HEK293T (cell line): ENCODE measurements at regions not wholly inside any gene's neighbourhood (a gene's known extent, or its start where the extent isn't known, plus 50 kb on each side); places are given as distances from the start of the nearest gene placed in this dataset.

Experiments
- CTCF ChIA-PET: fragments of 350-600 bp; formaldehyde crosslinking; extraction: SDS; loops from one replicate; lab custom pipeline; 2021; ENCODE audit warnings: antibody characterized with exemption, inconsistent platforms; lab: Yijun Ruan, JAX
- POLR2A ChIA-PET: fragments of 350-600 bp; formaldehyde crosslinking; extraction: SDS; loops from one replicate; lab custom pipeline; 2020; ENCODE audit warnings: antibody characterized with exemption, inconsistent platforms; lab: Yijun Ruan, JAX
- DNase-seq: peaks from one replicate; pipeline ENCODE4 v3.0.0; 2012; ENCODE audit warnings: mixed read lengths; ENCODE audit errors: extremely low spot score
- ARNT ChIP-seq: fragments of 450-650 bp; IDR thresholded peaks from 2 replicates; pipeline ENCODE4 v1.6.1; 2017; ENCODE audit warnings: mild to moderate bottlenecking
- BHLHE40 ChIP-seq: fragments of 450-650 bp; IDR thresholded peaks from 2 replicates; pipeline ENCODE4 v1.6.1; 2016; ENCODE audit warnings: mild to moderate bottlenecking, moderate library complexity, borderline replicate concordance
- CTBP1 ChIP-seq: fragments of 450-650 bp; IDR thresholded peaks from 2 replicates; pipeline ENCODE4 v1.6.1; 2016; ENCODE audit warnings: borderline replicate concordance
- ELF4 ChIP-seq: fragments of 450-650 bp; IDR thresholded peaks from 2 replicates; pipeline ENCODE4 v1.6.1; 2017; ENCODE audit warnings: antibody characterized with exemption
- FOXA1 ChIP-seq: fragments of 450-650 bp; IDR thresholded peaks from 2 replicates; pipeline ENCODE4 v1.6.1; 2016; ENCODE audit warnings: mild to moderate bottlenecking
- FOXK2 ChIP-seq: fragments of 450-650 bp; IDR thresholded peaks from 2 replicates; pipeline ENCODE4 v1.6.1; 2016; ENCODE audit warnings: mild to moderate bottlenecking
- FOXM1 ChIP-seq: fragments of 450-650 bp; IDR thresholded peaks from 2 replicates; pipeline ENCODE4 v1.6.1; 2017; ENCODE audit warnings: mild to moderate bottlenecking, borderline replicate concordance
- HDGF ChIP-seq: fragments of 450-650 bp; IDR thresholded peaks from 2 replicates; pipeline ENCODE4 v1.6.1; 2017; ENCODE audit warnings: antibody characterized with exemption, borderline replicate concordance
- L3MBTL2 ChIP-seq: fragments of 450-650 bp; conservative IDR thresholded peaks from 2 replicates; pipeline ENCODE4 v1.6.1; 2016; ENCODE audit warnings: mild to moderate bottlenecking
- LEF1 ChIP-seq: fragments of 450-650 bp; IDR thresholded peaks from 2 replicates; pipeline ENCODE4 v1.6.1; 2017; ENCODE audit warnings: mild to moderate bottlenecking, borderline replicate concordance
- NFRKB ChIP-seq: fragments of 450-650 bp; IDR thresholded peaks from 2 replicates; pipeline ENCODE4 v1.6.1; 2016; ENCODE audit warnings: mild to moderate bottlenecking, moderate library complexity
- SP1 ChIP-seq: fragments of 450-650 bp; IDR thresholded peaks from 2 replicates; pipeline ENCODE4 v1.6.1; 2017
- SUZ12 ChIP-seq: fragments of 450-650 bp; IDR thresholded peaks from 2 replicates; pipeline ENCODE4 v1.6.1; 2016; ENCODE audit warnings: mild to moderate bottlenecking
- TARDBP ChIP-seq: fragments of 450-650 bp; IDR thresholded peaks from 2 replicates; pipeline ENCODE4 v1.6.1; 2016
- ZNF384 ChIP-seq: fragments of 450-650 bp; IDR thresholded peaks from 2 replicates; pipeline ENCODE4 v1.6.1; 2016
- TF ChIP-seq, protein P1 (sequence below): fragments of 450-650 bp; IDR thresholded peaks from 2 replicates; pipeline ENCODE4 v1.6.1; 2016

DNA sequence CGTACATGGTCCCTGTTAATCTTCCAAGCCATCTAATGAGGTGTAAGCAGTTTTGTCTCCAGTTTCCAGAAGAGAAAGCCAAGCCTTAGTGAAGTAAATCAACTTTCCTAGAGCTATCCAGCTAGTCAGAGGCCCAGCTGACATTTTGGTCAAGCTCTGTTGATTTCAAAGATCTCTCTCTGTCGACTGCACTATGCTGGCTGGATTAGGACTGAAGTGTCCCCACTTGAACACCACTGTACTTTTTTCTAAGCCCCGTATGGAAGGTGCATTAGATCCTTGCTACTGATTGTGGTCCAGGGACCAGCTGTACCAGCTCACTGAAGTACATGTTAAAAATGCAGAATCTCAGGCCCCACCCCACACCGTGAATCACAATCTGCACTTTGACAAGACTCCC lies 176.5 kb upstream of the NAV2 start:
- ChIA-PET POLR2A (interaction anchor here (1.2 kb wide), 1 partner anchor 12 kb away, joined by 5 read pairs; no protein-coding TSS in a partner anchor), CTCF (interaction anchor here (1.0 kb wide), 1 partner anchor 465 kb away, joined by 3 read pairs; no protein-coding TSS in a partner anchor)
- DNase-seq, result no peak
- TF ChIP-seq NFRKB (no peak), HDGF (no peak), FOXK2 (no peak), ELF4 (no peak), LEF1 (no peak), BHLHE40 (no peak)

DNA sequence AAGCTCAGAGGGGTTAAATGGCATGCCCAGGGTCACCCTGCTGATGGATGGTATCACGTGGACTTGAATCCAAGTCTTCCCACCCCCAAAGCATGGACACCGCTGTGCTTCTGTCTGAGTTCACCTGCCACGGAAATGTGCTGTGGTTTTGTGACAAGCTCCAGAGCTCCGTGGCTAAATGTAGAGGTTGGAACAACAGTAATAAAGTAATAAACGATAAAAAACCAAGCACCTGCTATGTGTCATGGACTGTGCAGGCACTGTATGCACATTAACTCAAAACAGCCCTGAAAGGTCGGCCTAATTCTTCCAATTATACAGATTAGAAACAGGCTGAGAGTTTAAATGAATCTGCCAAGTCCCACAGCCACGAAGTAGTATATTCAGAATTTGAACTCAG lies 182.1 kb upstream of the NAV2 start:
- no peak for DNase-seq
- CTCF ChIA-PET, result no interaction called here
- POLR2A ChIA-PET, result no interaction called here
- no peak for TF ChIP-seq BHLHE40
- TF ChIP-seq, protein P1, sequence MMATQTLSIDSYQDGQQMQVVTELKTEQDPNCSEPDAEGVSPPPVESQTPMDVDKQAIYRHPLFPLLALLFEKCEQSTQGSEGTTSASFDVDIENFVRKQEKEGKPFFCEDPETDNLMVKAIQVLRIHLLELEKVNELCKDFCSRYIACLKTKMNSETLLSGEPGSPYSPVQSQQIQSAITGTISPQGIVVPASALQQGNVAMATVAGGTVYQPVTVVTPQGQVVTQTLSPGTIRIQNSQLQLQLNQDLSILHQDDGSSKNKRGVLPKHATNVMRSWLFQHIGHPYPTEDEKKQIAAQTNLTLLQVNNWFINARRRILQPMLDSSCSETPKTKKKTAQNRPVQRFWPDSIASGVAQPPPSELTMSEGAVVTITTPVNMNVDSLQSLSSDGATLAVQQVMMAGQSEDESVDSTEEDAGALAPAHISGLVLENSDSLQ, result no peak
- TF ChIP-seq CTBP1, result no peak
- TF ChIP-seq L3MBTL2, result no peak

DNA sequence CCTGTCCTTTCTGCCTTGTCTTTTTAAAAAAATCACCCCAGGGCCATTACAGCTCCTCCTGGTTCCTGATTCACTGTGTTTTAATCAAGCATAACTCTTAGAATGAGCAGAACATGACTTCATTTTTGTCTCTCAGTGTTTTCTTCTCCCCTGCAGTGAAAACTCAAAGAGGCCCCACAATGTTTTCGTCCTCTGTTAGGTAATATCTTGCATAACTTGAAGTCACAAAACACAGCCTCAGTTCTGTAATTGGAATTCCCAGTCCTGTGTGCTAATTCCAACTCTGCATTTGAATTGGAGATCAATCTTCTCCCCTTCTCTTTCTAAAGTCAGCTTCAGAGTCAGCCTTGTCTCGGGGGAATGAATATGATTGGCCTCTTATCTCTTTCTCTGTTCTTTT lies 186.5 kb upstream of the NAV2 start:
- TF ChIP-seq SP1, result no peak
- TF ChIP-seq FOXK2, result no peak
- no peak for TF ChIP-seq BHLHE40
- TF ChIP-seq HDGF, result no peak
- TF ChIP-seq FOXM1, result no peak
- no peak for TF ChIP-seq CTBP1
- TF ChIP-seq ZNF384, result no peak
- no peak for TF ChIP-seq L3MBTL2
- TF ChIP-seq, protein P1, result no peak
- TF ChIP-seq FOXA1, result no peak
- TF ChIP-seq LEF1, result no peak
- no peak for TF ChIP-seq TARDBP
- no peak for TF ChIP-seq ARNT
- no peak for TF ChIP-seq SUZ12
- TF ChIP-seq NFRKB, result no peak
- TF ChIP-seq ELF4, result no peak
- no peak for DNase-seq
- POLR2A ChIA-PET, result no interaction called here
- CTCF ChIA-PET, result no interaction called here

DNA sequence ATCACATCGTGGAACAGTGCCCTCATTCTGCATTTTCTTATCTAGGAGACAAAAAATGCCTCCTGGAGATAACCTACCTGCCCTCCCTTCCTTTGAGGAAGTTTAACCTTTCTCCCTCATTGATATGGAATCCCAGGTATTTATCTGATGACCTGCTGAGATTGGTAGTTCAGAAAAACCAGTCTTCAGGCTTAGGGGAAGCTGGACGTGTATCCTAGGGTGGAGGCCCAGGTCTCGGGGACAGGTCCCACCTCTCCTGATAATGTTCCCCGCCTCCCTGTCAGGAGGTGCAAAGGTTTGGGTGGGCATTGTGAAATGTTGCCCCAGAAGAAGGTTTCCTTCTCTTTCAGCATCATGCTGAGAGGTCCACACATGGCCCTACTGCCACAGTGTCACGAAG lies 186.9 kb upstream of the NAV2 start:
- DNase-seq, result no peak
- ChIA-PET CTCF (no interaction called here), POLR2A (no interaction called here)
- TF ChIP-seq HDGF, result no peak
- no peak for TF ChIP-seq ELF4
- TF ChIP-seq FOXK2, result no peak
- TF ChIP-seq, protein P1, result no peak
- TF ChIP-seq BHLHE40, result no peak
- TF ChIP-seq SP1, result no peak
- TF ChIP-seq ZNF384, result no peak
- TF ChIP-seq CTBP1, result no peak
- TF ChIP-seq SUZ12, result no peak
- TF ChIP-seq L3MBTL2, result no peak
- no peak for TF ChIP-seq LEF1
- TF ChIP-seq NFRKB, result no peak
- no peak for TF ChIP-seq ARNT
- TF ChIP-seq TARDBP, result no peak

DNA sequence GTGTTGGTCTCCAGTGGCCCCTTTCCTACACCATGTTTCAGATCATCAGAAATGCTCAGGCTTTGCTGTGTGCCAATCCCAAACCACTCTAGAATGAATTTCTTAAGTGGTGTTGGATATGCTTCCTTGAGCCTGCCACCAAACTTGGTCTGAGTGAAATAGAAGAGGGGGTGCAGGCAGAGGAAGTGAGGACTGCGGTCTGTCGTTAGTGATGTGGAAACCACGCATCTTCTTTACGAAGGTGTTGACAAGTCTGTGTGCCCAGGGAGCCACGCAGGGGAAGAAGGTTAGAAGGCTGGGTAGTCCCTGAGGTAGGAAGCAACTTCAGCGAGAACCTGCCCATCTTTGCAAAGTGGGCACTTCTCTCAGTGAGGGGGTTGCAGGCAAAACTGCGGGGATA lies 187.4 kb upstream of the NAV2 start:
- ChIA-PET POLR2A (interaction anchor here (1.0 kb wide), 1 partner anchor 13 kb away, joined by 3 read pairs; no protein-coding TSS in a partner anchor), CTCF (no interaction called here)
- DNase-seq, result no peak

More for the DNA sequence above, 187.4 kb upstream of the NAV2 start:
- TF ChIP-seq TARDBP (no peak), CTBP1 (no peak), L3MBTL2 (no peak), NFRKB (no peak), LEF1 (no peak), SUZ12 (no peak), ZNF384 (no peak), SP1 (no peak), HDGF (no peak), ELF4 (no peak), BHLHE40 (no peak), FOXM1 (no peak), ARNT (no peak), FOXK2 (no peak), FOXA1 (no peak)
- TF ChIP-seq, protein P1, result no peak
